Ishikawa (cell line): ENCODE measurements at regions not wholly inside any gene's neighbourhood (a gene's known extent, or its start where the extent isn't known, plus 50 kb on each side); places are given as distances from the start of the nearest gene placed in this dataset.

ENCODE experiments used
- TCF12 ChIP-seq: IDR thresholded peaks from 2 replicates; pipeline ENCODE4 v1.6.1; 2012; ENCODE audit warnings: low read depth
- TEAD4 ChIP-seq: IDR thresholded peaks from 2 replicates; pipeline ENCODE4 v1.6.1; 2012

- TF ChIP-seq TEAD4 = no peak
- no peak for TF ChIP-seq TCF12
Measured at GRCh38 chr22:49206281-49206680, 621.4 kb downstream of the BRD1 start.
